Mononuclear cell (primary cell): ENCODE measurements at regions not wholly inside any gene's neighbourhood (a gene's known extent, or its start where the extent isn't known, plus 50 kb on each side); places are given as distances from the start of the nearest gene placed in this dataset.

ENCODE experiments used
- H3K27me3 ChIP-seq: 2 replicates; pipeline ENCODE4 v1.6.0; 2011; ENCODE audit warnings: low read length, control low read depth; ENCODE audit not compliant: insufficient read depth
- H3K4me1 ChIP-seq: 2 replicates; pipeline ENCODE4 v1.5.1; 2011; ENCODE audit warnings: mild to moderate bottlenecking, low read length, control low read depth; ENCODE audit not compliant: insufficient read depth
- H3K4me3 ChIP-seq: 2 replicates; pipeline ENCODE4 v1.5.1; 2011; ENCODE audit warnings: mild to moderate bottlenecking, low read length, moderate library complexity
- H3K9me3 ChIP-seq: 2 replicates; pipeline ENCODE4 v1.5.1; 2011; ENCODE audit warnings: low read depth, mild to moderate bottlenecking, control low read depth, low read length

- no peaks in the 10 kb centered on the region for H3K4me1 ChIP-seq
- H3K4me3 ChIP-seq, result no peak overlapping the region
- H3K9me3 ChIP-seq, result peaks cover 18% of the 10 kb centered on the region
- no peaks in the 10 kb centered on the region for H3K27me3 ChIP-seq
These were observed 73.2 kb upstream of the BHLHE23 start for GRCh38 chr20:63079971-63080370.

- peaks cover 3% of the 10 kb centered on the region for H3K27me3 ChIP-seq
- H3K4me3 ChIP-seq, result no peak overlapping the region
- H3K4me1 ChIP-seq, result no peaks in the 10 kb centered on the region
- H3K9me3 ChIP-seq, result peaks cover 18% of the 10 kb centered on the region
These were observed 70.9 kb upstream of the BHLHE23 start for GRCh38 chr20:63077705-63078104.

DNA sequence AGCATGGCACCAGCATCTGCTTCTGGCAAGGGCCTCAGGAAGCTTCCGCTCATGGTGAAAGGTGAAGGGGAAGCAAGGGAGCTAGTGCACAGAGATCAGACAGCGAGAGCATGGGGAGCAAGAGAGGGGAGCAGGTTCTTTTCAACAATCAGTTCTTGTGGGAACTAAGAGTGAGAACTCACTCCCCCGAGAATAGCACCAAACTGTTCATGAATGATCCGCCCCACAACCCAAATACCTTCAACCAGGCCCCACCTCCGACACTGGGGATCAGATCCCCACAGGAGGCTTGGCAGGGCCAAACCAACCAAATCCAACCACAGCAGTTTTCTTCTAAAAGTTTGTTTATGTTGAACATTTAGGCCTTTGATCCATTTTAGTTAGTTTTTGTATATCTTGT, 69.7 kb upstream of the BHLHE23 start:
- Histone ChIP-seq H3K4me1 (no peaks in the 10 kb centered on the region), H3K9me3 (peaks cover 18% of the 10 kb centered on the region), H3K27me3 (peaks cover 7% of the 10 kb centered on the region), H3K4me3 (no peak overlapping the region)

GRCh38 chr20:63074631-63075030, 67.9 kb upstream of the BHLHE23 start:
- peaks cover 15% of the 10 kb centered on the region for H3K27me3 ChIP-seq
- H3K9me3 ChIP-seq, result peaks cover 18% of the 10 kb centered on the region
- H3K4me3 ChIP-seq, result no peak overlapping the region
- H3K4me1 ChIP-seq, result no peaks in the 10 kb centered on the region

DNA sequence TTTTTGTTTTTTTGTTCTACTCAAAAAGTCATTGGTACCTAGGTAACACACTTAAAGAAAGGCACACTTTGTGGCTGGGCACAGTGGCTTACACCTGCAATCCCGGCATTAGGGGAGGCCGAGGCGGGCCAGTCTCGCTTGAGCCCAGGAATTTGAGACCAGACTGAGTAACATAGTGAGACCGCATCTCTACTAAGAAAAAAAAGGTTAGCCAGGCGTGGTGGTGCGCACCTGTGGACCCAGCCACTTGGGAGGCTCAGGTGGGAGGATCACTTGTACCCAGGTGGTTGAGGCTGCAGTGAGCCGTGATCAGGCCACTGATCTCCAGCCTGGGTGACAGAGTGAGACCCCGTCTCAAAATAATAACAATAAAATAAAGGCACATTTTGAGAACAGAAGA, 67.4 kb upstream of the BHLHE23 start:
- Histone ChIP-seq H3K4me3 (no peak overlapping the region), H3K4me1 (no peaks in the 10 kb centered on the region), H3K9me3 (peaks cover 18% of the 10 kb centered on the region), H3K27me3 (peaks cover 15% of the 10 kb centered on the region)

DNA sequence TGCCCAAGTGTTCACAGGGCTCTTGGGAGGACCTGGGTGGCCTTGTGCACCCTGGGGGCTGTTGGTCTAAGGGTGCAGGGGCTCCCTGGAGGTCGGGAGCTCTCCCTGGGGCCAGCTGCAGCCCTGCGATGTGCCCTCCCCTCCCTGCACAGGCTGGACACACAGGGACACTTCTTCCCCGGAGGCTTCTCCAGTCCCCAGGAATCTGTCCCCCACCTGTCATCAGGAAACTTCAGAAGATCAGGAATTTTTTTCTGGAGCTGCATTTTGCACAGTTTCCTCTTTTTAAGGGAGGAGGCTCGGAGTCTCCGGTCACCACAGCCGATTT, 66.9 kb upstream of the BHLHE23 start:
- peaks cover 17% of the 10 kb centered on the region for H3K9me3 ChIP-seq
- no peak overlapping the region for H3K4me3 ChIP-seq
- no peaks in the 10 kb centered on the region for H3K4me1 ChIP-seq
- H3K27me3 ChIP-seq, result peaks cover 15% of the 10 kb centered on the region

DNA sequence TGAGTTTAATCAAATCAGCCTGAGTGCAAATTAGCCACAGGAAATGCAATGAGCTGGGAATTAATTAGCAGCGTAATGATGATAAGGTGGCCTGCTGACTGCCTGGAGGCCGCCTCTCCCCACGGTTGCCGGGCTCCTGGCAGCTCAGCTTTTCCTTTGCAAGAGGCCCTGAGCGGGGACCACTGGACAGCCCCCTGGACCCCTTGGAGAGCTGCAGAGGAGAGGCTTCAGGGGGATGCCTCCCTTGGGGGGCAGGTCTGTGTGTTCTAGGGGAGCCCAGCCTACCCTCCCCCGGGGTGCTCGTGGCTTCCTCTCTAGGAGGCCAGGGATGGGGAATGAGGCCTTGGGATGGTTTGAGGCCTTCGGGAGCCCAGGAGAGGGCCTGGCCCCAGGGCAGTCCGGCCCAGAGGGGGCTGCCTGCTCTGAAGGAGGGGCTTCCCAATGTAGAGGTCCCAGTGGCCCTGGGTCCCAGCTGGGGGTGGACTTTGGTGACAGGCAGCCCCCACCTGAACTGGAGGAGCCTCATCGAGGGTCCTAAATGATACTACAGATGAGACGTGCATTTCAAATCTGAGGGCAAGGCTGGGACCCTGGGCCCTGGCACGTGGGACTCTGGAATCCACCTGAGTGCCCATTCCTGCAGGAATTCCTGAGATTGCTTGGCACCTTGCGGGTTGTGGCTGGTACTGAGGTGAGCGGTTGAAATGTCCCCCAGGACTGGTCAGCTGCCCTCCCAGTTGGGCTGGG, 66.4 kb upstream of the BHLHE23 start:
- Histone ChIP-seq H3K4me3 (no peak overlapping the region), H3K9me3 (peaks cover 12% of the 10 kb centered on the region), H3K4me1 (no peaks in the 10 kb centered on the region), H3K27me3 (peaks cover 15% of the 10 kb centered on the region)

DNA sequence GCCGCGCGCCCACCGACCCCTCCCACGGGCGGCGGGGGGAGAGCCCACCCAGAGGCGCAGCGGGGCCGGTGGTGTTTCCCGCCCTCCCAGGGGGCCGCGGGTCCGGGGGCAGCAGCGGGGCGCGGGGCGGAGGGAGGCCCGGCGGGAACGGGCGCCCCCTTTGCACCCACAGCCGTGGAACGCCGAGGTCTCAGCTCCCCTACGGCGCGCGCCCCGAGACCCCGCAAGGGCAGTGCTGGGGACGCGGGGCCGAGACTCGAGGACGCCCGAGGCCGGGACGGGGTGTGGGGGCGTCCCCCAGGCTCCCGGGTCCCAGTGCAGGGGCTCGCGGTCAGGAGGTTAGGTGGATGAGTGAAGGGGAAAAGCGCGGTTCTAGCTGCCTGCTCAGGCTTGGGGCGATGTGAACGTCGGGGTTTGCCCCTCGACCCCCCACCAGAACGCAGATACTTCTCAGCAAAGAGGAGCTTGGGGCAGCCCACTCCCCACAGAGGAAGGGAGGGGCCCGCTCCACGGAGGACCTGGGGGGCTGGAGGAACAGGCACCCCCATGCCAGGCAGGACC, 65.5 kb upstream of the BHLHE23 start:
- H3K27me3 ChIP-seq, result peaks cover 15% of the 10 kb centered on the region
- H3K9me3 ChIP-seq, result peaks cover 4% of the 10 kb centered on the region
- no peaks in the 10 kb centered on the region for H3K4me1 ChIP-seq
- H3K4me3 ChIP-seq, result no peak overlapping the region

GRCh38 chr20:63071541-63072181, 64.9 kb upstream of the BHLHE23 start:
- Histone ChIP-seq H3K9me3 (no peaks in the 10 kb centered on the region), H3K4me1 (no peaks in the 10 kb centered on the region), H3K4me3 (no peak overlapping the region), H3K27me3 (peaks cover 15% of the 10 kb centered on the region)

GRCh38 chr20:63070771-63071540, 64.2 kb upstream of the BHLHE23 start:
- H3K4me3 ChIP-seq, result no peak overlapping the region
- H3K27me3 ChIP-seq, result peaks cover 15% of the 10 kb centered on the region
- no peaks in the 10 kb centered on the region for H3K9me3 ChIP-seq
- no peaks in the 10 kb centered on the region for H3K4me1 ChIP-seq

- H3K4me3 ChIP-seq, result no peak overlapping the region
- H3K27me3 ChIP-seq, result peaks cover 15% of the 10 kb centered on the region
These were observed 63.5 kb upstream of the BHLHE23 start for GRCh38 chr20:63070301-63070625.

GRCh38 chr20:63068711-63069367, 62.1 kb upstream of the BHLHE23 start:
- Histone ChIP-seq H3K27me3 (peaks cover 15% of the 10 kb centered on the region), H3K4me3 (no peak overlapping the region), H3K4me1 (no peaks in the 10 kb centered on the region), H3K9me3 (no peaks in the 10 kb centered on the region)

More at GRCh38 chr20:63070301-63070625, 63.5 kb upstream of the BHLHE23 start:
- no peaks in the 10 kb centered on the region for H3K4me1 ChIP-seq
- H3K9me3 ChIP-seq, result no peaks in the 10 kb centered on the region

- Histone ChIP-seq H3K4me3 (no peak overlapping the region), H3K27me3 (peaks cover 14% of the 10 kb centered on the region), H3K4me1 (no peaks in the 10 kb centered on the region), H3K9me3 (no peaks in the 10 kb centered on the region)
These were observed 61.2 kb upstream of the BHLHE23 start for GRCh38 chr20:63067721-63068560.

GRCh38 chr20:63067266-63067635, 60.5 kb upstream of the BHLHE23 start:
- Histone ChIP-seq H3K4me1 (no peaks in the 10 kb centered on the region), H3K4me3 (no peak overlapping the region), H3K9me3 (no peaks in the 10 kb centered on the region), H3K27me3 (peaks cover 9% of the 10 kb centered on the region)
